T follicular helper cell (primary cell): ENCODE measurements at regions not wholly inside any gene's neighbourhood (a gene's known extent, or its start where the extent isn't known, plus 50 kb on each side); places are given as distances from the start of the nearest gene placed in this dataset.

Experiments used
- DNase-seq: peaks from one replicate; pipeline ENCODE4 v3.0.0-alpha.2; 2020; ENCODE audit warnings: low read depth

DNA sequence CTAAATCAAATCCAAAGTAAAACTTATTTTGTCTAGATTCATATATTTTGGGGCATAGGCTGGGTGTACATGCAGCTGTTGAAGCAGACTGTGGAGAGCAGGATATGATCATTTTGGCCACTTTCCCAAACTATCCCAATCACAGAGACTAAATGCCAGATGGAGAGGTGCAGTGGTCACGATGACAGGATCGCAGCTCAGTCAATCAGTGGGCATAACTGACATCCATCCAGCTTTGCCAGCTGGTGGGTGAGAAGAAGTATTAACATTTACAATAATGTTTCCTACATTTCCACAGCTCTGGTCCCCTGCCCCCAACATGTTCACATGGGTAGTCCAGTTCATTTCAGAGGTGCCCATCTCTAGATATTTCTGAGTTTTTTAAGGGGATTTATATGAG, 255.5 kb upstream of the SESN3 start:
- no peak for DNase-seq

DNA sequence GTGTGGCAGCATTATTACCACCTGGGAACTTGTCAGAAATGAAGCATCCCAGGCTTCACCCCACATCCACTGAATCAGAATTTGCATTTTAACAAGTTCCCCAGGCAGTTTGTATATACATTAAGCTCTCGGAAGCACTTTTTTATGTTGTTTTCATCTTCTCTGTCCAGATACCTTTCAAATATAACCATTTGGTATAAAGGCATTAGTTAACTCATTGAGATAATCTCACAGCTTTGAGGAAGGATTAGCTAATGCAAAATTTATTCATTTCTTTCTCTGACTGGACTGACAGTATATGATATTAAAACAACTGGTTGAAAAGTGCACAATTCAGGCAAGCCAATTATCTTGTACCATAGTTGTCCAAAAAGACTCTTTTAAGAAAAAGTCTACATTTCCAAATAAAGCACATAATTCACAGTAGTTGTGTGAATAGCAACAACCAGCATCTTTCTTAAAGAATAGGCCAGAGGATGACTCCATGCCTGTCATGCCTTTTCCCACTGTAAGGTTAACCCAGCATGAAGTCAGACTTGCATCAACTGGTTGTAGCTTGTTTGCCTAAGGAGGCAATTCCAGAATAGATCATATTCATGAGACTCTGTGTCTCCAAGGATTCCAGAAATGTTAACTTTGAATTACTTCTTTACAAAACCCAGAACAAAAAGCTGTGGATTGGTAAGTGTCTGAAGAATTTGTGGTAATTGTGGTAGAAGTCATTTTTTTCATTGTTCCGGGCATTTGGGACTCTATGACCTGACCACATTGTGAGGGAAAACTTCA, 254.3 kb upstream of the SESN3 start:
- no peak for DNase-seq

DNA sequence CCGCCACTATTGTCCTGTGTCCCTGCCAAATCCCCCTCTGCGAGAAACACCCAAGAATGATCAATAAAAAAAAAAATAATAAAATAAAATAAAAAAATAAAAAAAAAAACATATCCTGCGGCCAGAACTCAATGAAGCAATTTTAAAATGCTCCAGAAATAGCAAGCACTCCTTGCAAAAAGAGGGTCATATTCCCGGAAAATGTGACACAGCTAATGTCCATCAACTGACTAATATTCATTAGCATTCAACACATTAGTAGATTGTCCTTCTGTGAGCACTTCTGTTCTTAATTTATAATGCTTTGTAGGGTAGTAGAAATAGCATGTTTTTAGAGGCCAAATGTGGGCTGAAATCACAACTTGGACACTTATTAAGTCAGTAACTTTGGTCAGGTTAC, 252.3 kb upstream of the SESN3 start:
- no peak for DNase-seq

DNA sequence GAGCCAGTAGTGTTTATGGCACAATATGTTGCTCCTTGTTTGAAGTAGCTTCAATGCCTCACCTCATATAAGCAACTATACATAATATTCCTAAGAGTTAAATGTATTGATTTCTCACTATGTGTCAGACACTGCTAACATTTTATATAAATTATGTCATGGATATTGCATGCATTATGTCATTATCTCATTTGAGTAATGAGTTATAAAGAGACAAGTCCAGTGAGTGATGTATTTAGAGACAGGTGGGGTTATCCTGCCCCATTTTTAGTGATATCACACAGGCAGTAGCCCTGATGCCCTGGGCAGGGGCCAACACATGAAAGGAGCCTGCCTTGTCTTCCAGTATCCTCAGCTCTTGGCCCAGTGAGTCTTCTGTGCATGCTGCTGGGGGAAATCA, 247.0 kb upstream of the SESN3 start:
- no peak for DNase-seq

DNA sequence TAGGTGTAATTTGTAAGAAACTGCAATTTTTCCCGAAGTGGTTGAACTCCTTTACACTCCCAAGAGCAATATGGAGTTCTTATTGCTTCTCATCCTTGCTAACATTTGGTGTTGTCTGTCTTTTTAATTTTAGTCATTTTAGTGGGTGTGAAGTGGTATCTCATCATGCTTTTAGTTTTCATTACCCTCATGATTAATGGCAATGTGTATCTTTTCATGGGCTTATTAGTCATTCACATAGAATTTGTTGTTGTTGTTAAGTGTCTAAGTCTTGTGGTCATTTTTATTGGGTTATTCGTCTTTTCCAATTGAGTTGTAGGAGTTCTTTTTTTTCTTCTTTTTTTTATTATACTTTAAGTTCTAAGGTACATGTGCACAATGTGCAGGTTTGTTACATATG, 238.3 kb upstream of the SESN3 start:
- no peak for DNase-seq

DNA sequence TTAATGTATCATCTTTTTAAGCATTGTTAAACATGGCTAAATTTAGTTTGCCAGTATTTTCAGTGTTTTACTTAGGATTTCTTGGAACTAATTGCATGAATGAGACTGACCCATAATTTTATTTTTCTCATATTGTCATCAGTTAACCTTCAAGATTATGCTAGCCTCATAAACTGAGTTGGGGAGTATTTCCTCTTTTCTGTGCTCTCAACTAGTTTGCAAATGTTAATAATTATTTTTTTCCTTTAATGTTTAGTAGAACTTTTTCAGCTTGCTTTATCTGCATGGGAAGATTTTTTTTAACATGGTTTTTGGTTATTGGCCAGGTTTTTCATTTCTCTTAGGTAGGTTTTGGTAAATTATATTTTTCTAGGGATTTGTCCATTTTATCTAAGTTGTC, 235.4 kb upstream of the SESN3 start:
- no peak for DNase-seq

DNA sequence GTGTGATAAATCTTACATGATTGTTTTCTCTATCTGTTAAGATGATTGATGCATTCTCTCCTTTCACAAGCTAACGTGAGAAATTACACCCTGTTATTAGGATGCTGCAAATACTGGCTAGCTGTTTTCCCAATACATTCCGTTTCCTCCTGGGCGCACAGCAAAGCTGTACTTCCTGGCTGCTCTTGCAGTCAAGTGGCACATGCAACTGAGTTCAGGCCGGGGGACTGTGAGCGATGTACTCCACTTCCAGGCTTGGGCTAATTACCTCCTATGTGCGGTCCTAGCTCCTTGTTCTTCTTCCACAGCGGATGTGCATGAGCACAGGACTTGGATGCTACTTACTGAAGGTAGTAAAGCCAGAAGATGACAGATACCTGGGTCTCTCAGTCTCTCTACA, 234.9 kb upstream of the SESN3 start:
- DNase-seq = no peak

DNA sequence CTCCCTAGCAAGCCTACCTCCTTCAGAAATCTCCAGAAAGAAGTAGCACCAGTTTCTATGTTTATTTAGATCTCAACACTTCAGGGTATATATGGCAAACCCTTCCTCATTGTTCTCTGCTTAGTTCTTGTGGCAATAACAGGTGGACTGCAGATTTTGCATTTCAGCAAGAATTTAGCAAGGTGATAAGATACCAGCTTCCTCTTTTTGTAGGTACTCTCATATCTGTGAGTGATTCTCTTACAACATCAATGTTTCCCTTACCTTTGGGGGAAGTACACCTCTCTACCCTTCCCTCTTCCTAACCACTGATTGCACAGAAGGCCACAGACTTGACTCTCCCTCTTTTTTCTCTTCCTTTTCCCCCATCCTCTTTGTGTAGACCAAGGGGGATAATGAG, 230.9 kb upstream of the SESN3 start:
- no peak for DNase-seq

DNA sequence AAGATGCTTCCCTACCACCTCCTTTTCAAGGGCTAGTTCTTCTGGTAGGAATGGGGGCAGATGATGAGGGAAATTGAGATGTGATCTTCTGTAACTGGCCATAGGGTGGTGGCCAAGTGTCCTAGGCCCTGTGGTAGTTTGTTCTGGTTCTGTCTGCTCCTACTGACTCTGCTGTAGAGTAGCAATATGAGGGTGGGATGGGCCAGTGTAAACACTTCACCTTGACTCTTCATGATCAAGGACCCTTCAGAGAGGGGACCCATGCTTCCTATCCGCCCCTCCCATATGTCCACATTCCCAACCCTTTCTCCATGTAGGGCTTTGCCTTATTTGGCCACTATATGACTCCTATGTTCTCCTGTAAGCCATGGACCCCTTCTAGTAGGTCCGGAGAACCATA, 230.3 kb upstream of the SESN3 start:
- no peak for DNase-seq

DNA sequence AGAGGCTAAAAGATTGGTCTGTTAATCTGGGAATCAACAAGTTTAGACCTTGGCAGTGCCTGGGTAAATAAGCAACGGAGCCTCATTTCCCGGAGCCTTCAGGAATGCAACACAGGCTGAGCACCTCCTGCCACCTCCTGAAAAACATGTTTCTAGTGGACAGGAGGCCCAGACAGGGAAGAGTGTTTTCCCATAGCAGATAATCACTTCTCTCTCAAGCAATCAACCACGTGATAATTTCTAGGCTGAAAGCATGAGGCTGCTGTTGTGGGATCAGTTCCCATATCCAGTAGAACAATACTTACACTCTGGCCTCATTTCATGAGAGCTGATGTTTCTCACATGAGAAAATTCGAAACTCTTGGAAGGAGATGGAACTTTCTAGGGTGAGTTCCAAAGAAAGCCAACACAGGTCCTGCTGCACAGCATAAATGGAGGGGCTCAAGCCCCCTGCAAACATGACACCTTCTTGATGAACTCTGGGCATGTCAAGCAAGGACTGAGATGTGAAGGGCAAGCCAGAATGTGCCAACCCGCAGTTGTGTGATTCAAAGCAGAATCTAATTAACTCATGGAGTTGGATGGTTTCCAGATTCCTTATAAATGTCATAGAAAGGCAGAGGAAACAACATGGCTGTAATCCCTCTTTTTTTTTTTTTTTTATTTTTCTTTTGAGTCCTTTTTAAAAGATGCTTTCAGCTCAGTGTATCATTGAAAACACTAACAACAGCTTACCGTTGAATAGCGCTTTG, 228.5 kb upstream of the SESN3 start:
- DNase-seq = no peak

DNA sequence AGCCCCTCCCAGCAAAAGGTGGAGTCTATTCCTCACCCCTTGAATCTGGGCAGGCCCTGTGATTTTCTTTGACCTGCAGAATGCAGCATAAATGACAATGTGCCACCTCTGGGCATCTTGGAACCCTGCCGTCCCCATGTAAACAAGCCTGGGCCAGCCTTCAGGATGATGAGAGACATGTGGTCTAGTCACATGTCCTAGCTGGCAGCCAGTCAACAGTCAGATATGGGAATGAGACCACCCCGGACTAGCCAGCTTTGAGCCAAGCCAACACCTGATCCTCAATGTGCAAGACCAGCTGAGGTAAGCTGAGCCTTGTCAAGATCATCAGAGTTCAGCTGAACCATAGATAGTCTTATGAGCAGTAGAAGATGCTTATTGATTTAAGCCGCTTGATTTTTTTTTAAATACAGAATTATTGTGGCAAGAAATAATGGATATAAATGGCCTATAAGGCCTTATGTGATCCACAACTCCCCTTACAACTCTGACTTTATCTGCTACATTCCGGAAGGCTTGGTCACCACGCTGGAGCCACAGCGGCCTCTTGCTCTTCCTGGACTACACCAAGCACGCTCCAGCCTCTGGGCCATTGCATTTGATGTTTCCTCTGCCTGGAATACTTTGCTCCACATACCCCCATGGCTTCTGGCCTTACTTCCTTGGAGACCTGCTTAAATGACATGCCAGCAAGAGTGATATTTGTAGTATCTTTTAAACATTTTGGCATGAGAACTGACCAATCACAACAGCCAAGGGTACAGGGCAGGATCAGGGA, 225.9 kb upstream of the SESN3 start:
- no peak for DNase-seq

DNA sequence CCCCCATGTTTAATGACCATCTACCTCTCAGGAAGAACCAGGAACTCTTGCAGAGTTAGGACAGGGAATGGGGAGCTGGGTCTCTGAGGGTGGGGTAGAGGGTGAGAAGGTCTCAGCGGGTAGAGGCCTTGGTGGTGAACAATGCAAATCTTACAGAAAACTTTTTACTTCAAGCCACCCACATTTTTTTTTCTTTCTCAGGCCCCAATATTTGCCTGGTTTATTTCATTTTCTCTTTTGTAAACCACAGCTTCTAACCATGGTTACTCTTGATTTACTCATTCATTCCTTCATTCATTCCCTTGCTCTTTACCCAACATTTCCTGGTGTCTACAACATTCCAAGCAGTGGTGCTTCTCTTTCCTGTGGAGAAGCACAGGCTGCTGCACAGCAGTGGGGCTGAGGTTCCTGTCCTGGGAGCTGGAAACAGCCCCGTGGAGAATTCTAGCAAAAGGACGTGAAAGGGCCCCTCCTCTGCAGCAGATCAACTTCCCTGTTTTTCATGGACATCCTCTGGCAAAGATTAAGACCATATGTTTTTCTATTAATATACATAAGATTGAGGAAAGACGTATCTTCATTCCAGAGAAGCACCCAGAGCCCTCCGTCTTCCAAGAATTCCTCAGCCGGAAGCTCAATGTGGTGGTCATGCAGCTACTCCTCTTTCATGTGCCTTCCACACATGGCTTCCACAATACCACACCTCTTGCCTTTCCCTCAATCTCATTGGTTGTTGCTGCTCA, 224.4 kb upstream of the SESN3 start:
- DNase-seq = no peak

DNA sequence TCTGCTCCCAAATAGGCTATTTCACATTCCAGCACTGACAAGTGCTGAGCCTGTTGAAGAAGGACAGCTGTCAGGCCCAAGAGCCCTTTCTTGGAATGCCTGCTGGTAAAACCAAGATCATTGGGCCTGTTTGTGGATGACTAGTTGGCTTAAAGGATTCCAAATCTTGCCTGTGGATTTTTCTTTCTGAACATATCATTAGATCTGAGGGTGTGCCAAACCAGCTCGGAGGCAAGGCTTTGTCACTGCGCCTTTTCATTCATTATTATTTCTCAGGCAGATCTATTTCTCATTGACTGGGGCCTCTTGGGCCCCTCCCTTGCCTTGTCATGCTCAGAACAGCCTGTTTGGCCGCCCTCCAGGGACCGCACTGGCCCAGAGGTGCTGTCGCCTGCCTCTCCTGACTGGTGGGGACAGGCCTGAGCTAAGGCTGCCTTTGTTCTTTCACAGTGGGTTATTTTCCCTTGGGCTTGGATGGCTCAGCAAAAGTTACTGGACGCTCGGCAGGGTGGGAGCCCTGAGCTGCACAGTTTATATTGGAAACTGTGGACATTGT, 222.7 kb upstream of the SESN3 start:
- no peak for DNase-seq

DNA sequence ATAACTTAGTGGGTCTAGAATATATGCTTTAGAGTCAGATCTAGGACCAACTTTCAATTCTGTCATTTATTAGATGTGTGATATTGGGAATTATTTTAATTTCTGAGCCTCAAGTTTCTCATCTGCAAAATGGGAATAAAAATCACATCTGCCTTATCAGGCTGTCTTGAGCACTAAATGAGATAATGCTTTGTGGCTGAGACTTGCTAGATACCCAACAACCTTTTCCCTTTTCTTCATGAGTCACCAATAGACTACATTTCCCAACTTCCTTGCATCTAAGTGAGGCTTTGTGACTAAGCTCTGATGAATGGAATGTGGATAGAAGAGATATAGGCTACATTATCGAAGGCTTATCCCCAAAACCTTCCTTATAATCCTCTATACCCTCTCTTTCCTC, 220.7 kb upstream of the SESN3 start:
- no peak for DNase-seq

DNA sequence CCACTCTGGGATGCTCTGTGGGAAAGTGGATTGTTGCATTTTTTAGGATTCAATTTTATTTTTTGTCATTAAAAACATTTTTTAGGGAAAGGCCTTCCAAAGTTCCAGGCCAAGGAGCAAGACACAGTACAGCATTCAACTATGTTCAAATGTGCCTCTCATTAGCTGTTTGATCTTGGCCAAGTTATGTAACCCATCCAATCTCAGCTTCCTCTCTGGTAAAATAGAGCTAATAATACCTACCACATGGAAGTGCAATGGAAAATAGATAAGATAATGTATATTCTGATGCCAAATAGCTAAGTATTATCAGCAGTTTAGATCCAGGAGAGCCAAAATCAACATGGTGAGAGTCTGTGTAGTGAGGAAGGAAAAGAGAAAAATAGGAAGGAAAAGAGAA, 220.3 kb upstream of the SESN3 start:
- DNase-seq = no peak

DNA sequence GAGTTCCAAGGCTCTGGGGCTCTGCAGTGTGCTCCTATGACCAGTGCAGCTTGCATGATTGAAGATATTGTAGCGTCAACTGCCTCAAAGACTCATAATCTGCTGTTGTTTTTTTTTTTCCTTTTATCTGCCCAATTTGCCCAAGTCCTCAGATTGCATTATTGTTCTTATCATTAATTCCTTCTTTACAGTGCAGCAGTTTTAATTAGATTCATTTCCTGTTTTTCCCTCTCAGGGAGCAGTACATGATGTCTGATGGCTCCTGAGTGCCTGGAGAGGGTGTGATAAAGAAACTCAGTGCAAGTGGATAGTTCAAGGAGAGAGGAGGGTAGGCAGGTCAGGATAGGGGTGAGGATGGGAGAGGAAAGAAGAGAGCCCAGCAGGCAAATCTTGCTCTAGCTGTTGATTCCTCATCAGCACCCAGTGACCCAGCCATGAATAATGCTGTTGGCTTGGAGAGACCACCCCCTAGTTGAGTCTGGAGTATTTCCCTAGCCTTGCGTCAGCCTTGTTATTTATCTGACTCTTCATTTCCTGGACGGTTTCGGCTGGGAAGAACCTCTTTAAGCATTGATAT, 219.6 kb upstream of the SESN3 start:
- DNase-seq = no peak

DNA sequence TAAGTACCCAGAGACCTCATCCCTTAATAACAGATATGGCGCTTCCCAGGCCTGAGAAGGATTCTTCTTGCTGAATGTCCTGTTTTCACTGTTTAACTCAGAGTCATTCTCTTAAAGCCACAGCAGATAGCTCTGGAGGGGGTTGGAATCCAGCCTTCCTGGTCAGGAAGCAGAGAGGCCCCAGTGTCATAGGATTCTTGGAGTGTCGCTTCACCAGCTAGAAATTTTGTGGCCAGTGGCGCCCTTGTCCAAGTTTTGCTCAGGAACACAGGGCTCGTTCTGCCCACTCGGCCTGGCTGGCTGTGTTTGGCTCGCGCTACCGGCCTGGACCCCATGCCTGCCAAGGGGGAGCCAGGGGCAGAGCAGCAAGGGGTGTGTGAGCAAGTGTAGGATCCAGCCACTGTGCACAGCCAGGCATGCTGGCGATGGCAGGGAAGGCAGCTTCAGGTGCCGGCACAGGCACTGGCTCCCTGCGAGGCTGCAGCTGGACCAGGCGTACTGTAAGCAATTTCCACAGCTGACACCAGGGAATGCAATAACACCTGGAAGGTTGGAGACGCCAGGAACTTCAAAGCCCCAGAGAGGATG, 214.8 kb upstream of the SESN3 start:
- DNase-seq = no peak

DNA sequence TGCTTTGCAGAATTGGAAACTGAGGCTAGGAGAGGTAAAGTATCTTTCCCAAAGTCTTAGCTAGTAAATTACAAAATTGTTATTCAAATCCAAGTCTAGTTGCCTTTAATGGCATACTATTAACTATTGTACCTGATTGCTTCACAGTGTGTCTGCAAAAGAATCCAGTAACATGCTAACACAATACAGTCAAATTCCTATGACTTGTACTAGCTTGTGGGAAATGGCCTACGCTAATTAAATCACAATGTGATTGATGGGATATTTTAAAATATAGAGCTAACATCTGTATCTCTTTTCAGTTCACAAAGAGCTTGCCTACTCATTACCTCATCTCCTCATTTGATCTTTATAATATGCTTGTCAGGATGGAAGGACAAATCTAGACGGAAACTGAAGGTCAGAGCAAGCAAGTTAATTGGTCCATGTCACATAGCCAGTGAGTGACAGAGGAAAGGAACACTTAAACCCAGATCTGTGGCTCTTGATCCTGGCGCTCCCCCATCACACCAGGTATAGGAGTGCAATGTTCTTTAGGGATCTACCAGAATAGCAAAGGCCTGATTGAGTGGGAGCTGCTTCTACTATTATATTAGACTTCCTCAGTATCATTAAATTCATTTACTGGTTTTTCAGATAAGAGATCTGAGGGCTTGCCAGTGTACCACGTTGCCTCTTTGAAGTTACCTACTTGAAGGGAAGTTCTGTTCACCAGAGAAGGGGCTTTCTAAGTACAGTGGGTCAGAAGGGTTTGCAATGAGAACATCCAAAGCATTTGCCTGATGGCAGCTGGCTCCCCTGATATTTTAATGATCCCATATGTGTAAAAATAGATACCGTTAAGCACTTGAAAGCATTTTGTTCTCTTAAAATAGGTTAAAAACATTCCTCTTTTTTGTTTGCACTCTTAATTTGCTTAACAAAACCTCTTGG, 213.6 kb upstream of the SESN3 start:
- DNase-seq = no peak

DNA sequence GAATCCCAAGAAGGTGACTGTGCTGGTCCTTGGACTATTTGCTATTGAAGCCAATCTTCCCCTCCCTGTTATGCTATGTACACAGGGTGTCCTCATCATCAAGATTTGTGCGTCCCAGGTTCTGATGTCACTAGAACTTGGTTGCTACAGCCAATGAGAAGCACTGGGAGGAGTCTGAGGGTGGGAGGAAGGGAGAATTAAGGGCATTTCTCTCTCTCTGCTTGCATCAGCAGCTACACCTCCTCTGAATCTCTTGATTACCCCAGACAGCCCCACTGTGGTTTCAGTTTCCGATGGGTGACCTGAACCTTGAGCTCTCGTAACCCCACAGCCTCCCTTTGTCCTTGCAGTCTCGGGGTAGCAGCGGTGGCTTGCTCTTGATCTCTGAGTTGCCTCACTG, 212.4 kb upstream of the SESN3 start:
- DNase-seq = no peak

DNA sequence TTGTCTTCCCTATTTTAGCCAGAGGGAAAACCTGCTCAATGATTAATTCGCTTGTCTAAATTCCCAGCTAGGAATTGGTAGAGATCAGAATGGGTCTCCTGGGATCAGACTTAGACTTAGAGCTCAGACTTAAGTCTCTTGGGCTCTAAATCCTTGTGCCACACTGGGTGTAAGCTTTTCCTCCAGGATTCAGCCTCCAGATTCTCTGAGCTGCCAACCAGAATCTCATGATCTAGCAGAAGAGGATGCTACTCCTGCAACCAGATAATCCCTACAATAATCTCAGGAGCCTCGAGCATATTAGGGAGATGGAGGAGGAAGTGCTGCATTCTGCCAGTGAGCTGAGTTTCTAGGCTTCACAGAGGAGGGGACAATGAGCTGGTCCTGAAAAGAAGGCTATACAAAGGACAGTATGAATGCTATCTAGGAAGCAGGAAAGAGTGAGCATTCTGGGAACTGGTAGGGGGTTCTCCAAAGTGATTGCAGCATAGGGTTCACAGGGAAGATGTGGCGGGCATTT, 211.6 kb upstream of the SESN3 start:
- DNase-seq = no peak
